ENCODE measurements at regions not wholly inside any gene's neighbourhood (a gene's known extent, or its start where the extent isn't known, plus 50 kb on each side); places are given as distances from the start of the nearest gene placed in this dataset.
A peak's percentile ranks its signal among the peaks of the same experiment; 100 is the strongest.

DNA sequence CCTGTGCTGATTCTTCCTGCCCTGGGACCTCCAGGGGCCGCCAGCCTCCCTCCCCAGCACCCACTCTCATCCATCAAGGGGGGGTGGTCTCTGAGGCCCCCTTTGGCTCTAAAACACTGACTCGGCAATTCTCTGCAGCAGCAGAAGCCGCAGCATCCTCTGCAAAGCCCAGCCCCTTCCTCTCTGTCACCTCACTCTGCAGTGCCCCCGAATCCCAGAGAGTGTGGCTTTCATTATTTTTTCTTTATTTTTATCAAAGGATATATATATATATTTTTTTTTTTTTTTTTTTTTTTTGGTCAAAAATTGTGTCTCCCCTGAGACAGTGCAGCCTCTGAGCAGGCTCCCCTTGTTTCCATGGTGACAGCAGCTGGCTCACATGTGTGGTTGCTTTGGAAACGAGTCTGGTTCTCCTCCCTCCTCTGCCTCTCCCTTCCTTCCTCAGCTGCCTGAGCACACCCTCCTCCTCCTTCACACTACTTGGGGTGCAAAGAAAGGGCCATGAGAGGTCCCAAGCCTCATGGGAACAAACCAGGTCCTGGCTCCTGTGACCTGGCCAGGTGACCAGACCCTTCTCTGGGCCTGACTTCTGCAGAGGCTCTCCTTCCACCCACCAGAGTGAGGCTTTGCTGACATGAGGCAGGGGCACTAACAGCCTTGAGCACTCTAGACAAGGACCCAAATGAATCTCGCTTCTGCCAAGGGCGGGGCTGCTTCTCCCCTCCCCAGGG, 100.5 kb downstream of the LRRC74A start:
- no peak for DNase-seq (ENCODE audit: low read depth, low spot score)

DNA sequence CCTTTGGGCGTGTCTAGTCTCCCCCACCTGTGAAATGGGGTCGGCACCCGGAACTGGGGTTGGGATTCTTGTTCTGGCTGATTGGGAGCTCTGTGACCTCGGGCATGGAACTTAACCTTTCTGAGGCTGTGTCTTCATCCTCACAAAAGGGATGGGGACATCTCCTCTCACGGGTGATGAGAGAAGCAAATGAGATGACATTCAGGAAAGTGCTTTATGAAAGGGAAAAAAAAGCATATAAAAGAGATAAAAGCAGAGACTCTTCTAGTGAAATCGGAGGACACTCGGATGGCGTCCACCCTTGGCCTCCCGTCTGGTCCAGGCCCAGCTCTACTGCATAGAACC, 98.9 kb downstream of the LRRC74A start:
- DNase-seq (ENCODE audit: low read depth, low spot score) = no peak

DNA sequence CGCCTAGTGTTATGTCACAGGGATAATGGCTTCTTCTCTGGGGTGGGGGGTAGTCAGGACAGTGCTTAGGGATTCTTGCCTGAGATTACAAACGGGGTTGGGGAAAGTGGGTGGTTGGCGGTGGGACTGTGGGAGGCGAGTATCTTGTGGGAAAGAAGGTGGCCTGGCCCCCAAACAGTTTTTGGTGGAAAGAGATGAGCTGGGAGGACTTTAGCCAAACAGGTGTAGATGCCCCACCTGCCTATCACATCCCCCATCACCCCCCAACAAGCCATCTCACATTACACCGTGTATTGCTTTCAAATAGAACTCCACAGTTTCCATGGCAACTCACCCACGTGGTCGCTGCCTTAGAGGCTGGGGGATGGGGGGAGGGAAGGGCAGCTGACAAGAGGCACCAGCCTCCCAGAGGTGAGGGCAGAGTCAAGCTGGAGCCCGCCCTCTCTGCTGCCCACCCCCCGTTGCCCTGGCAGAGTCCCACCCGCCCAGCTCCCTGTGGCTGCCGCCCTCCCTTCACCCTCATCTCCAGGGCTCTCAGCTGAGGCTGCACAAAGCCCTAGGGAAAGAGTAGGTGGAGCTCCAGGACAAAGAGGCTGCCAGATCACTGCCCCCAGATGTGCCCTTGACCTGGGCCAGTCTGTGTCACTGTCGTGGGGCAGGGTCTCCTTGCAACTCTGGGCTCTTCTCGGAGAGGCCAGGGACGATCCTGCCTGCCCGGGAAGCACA, 98.3 kb downstream of the LRRC74A start:
- DNase-seq (ENCODE audit: low read depth, low spot score) = peak; percentile 99

DNA sequence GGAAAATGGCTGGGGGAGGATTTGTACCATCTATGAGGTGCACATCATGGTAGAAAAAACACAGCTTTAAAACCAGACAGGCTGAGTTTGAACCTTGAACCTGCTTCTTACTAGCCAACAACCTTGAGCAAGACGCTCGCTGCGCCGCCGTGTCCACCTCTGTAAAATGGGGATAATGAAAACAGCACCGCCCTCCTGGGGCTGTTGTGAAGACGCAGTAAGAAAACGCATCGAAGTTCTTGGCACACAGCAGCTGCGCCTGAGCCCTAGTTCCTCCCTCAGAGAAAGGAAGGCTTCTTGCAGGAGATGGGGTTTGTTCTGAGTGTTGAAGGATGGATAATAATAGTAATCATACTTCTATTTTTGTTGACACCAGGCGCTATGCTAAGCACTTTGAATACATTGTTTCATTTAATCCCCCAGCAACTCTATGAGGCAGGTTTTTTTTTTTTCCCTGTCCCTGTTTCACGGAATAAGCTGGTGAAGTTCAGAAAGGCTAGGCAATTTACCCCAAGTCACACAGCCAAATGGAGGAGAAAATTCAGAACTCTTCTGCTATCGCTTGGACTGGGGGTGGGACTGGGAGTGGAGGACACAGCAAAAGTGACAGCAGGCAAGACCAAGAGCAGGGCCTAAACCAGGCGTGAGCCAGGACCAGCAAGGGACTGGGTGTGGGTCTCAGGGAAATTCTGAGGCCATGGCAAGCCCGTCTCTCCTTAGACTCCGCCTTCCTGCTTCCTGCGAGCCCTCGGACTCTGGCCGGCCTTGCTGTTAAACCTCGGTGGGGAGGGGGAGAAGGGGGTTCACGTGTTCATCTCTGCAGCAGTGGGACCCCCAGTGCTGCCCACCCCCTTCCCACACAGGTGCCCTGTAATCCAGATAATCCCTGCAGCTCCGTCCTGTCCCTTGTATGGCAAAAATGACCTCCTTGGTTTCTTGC, 97.5 kb downstream of the LRRC74A start:
- no peak for DNase-seq (ENCODE audit: low read depth, low spot score)

DNA sequence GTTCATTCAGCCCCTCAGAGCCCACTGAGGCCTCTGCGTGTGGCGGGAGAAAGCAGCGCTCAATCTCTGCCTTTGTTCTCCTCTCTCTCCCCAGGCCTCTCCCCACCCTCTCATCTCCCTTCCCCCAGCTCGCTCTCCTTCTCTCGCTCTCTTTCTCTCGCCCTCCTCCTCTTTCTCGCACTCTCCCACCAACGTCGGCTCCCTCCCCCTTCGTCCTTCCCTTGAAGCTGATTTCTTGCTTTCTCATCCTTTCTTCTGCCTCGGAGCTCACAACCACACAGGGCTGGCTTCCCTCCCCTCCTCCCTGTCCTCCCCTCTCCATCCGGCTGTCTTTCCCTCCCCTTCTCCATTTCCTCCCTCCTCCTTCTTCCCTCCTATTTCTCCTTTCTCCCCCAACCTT, 96.4 kb downstream of the LRRC74A start:
- no peak for DNase-seq (ENCODE audit: low read depth, low spot score)

DNA sequence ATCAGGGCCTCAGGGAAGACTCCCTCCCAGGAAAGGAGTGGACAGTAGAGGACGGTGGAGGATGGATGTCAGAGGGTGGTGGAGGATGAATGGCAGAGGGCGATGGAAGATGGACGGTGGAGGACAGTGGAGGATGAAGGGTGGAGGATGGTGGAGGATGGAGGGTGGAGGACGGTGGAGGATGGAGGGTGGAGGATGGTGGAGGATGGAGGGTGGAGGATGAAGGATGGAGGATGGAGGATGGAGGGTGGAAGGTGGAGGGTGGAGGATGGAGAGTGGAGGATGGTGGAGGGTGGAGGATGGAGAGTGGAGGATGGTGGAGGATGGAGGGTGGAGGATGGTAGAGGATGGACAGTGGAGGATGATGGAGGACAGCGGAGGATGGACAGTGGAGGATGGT, 95.9 kb downstream of the LRRC74A start:
- DNase-seq (ENCODE audit: low read depth, low spot score) = no peak

DNA sequence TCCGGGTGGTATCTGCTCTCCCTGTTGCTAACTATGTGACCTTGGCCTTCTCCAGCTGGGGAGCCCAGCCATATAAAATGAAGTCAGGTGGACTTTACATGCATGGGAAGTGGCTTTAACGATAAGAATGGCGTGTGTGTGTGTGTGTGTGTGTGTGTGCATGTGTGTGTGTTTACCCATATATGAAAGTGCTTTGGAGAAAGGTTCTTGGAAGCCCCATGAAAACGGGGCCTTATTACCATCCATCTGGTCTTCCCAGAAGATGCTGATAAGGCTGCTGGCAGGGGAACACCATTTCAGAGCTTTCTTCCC, 94.8 kb downstream of the LRRC74A start:
- no peak for DNase-seq (ENCODE audit: low read depth, low spot score)

DNA sequence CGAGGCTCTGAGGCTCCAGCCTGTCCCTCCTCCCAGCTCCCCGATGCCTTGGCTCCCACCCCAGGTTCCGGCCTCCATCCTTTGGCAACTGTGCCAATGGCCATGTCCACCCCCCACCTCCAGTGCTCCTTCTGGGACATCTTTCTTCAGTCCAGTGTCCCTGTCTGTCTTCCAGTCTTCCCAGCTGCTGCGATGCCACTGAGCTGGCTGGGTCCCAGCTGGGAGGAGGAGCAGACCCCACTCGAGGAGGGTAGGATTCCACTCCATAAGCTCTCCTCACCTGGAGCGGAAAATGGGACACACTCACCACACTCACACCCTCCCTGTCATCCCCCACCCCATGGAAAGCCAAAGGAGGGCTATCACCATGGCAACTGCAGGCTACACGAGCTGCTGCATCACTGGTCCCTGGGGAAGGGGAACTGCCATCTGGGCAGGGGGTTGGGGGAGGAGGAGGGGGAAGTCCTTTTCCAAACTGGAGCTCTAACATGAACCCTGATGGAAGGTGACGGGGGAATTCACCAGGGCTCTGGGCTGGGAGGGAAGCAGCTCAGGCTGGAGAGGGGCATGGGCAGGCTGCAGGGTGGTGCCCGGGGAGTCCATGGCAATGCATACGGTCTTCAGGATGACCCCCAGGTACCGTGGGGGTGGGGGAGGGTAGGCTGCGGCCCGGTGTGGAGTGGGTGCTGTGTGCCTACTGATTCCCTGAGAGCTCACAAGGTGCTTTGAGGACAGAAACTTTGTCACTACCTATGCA, 94.3 kb downstream of the LRRC74A start:
- DNase-seq (ENCODE audit: low read depth, low spot score) = no peak

DNA sequence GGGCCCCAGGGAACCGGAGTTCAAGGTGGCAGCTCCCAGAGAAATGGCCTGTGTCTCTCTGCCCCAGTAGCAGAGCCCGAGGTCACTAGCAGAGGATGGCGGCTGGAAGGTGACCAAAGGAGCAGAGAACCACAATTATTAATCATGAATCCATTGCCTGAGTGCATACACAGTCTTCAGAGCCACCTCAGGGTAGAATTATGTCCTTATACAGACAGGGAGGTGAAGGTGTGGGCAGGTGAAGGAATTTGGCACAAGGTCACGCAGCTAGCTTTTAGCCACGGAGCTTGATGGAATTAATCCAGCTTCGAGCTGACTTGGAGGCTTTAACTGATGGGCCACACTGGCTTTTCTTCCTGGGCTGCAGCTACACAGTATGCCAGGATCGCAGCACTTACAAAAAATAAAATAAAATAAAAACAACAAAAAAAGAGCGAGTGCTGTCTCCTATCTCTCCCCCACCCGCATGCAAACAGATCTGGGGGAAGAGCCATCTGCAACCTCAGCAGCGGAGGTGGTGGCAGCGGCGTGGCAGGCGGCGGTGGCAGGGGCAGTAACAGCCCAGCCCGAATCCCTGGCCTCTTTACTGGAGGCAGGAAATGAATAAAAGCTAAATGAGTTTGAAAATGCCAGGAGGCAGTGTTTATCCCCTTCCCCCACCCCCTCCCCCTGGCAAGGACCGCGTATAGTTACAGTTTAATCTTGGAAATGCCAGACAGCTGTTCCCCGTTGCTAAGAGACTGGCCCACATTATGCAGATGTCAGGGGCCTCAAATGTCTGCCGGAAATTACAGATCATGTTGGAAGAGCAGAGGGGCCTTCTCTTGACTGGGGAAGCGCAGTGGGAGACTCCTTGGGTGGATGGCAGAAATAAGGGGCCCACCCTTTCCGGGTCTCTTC, 93.5 kb downstream of the LRRC74A start:
- DNase-seq (ENCODE audit: low read depth, low spot score) = no peak

All from iPS DF 19.7 (cell line).